ENCODE measurements at regions not wholly inside any gene's neighbourhood (a gene's known extent, or its start where the extent isn't known, plus 50 kb on each side); places are given as distances from the start of the nearest gene placed in this dataset.

- H3K27ac Mint-ChIP-seq: no peak overlapping the region
- no peak for DNase-seq (ENCODE audit: extremely low spot score, unreplicated experiment)
- H3K9me3 Mint-ChIP-seq: peaks cover 11% of the 10 kb centered on the region
- H3K27me3 Mint-ChIP-seq: no peaks in the 10 kb centered on the region
- no peaks in the 10 kb centered on the region for H3K4me1 Mint-ChIP-seq (ENCODE audit: unreplicated experiment)
- H3K36me3 Mint-ChIP-seq: no peaks in the 10 kb centered on the region
- no peak overlapping the region for H3K4me3 Mint-ChIP-seq
- no peak for TF ChIP-seq CTCF (conservative IDR thresholded peaks at IDR 0.05)
Observed at GRCh38 chr2:152971685-152972084, 253.3 kb downstream of the ARL6IP6 start.

GRCh38 chr2:152962446-152962845, 244.0 kb downstream of the ARL6IP6 start:
- no peaks in the 10 kb centered on the region for H3K9me3 Mint-ChIP-seq
- H3K27ac Mint-ChIP-seq: no peak overlapping the region
- TF ChIP-seq CTCF (conservative IDR thresholded peaks at IDR 0.05): no peak
- no peak for DNase-seq (ENCODE audit: extremely low spot score, unreplicated experiment)
- H3K4me3 Mint-ChIP-seq: no peak overlapping the region
- H3K36me3 Mint-ChIP-seq: no peaks in the 10 kb centered on the region
- H3K27me3 Mint-ChIP-seq: no peaks in the 10 kb centered on the region
- no peaks in the 10 kb centered on the region for H3K4me1 Mint-ChIP-seq (ENCODE audit: unreplicated experiment)

GRCh38 chr2:152961351-152961750, 242.9 kb downstream of the ARL6IP6 start:
- no peaks in the 10 kb centered on the region for H3K27me3 Mint-ChIP-seq
- no peaks in the 10 kb centered on the region for H3K36me3 Mint-ChIP-seq
- no peak overlapping the region for H3K27ac Mint-ChIP-seq
- no peaks in the 10 kb centered on the region for H3K9me3 Mint-ChIP-seq
- DNase-seq (ENCODE audit: extremely low spot score, unreplicated experiment): no peak
- H3K4me1 Mint-ChIP-seq (ENCODE audit: unreplicated experiment): no peaks in the 10 kb centered on the region
- H3K4me3 Mint-ChIP-seq: no peak overlapping the region
- TF ChIP-seq CTCF (conservative IDR thresholded peaks at IDR 0.05): no peak

- no peak for DNase-seq (ENCODE audit: extremely low spot score, unreplicated experiment)
- Mint-ChIP-seq H3K4me1 (ENCODE audit: unreplicated experiment) (no peaks in the 10 kb centered on the region), H3K27ac (no peak overlapping the region), H3K4me3 (no peak overlapping the region), H3K9me3 (peaks cover 3% of the 10 kb centered on the region), H3K36me3 (no peaks in the 10 kb centered on the region), H3K27me3 (no peaks in the 10 kb centered on the region)
- TF ChIP-seq CTCF (conservative IDR thresholded peaks at IDR 0.05): no peak
Observed at GRCh38 chr2:152950126-152950525, 231.7 kb downstream of the ARL6IP6 start.

GRCh38 chr2:152944099-152944498, 225.7 kb downstream of the ARL6IP6 start:
- no peaks in the 10 kb centered on the region for H3K4me1 Mint-ChIP-seq (ENCODE audit: unreplicated experiment)
- H3K27ac Mint-ChIP-seq: no peak overlapping the region
- no peak for TF ChIP-seq CTCF (conservative IDR thresholded peaks at IDR 0.05)
- no peaks in the 10 kb centered on the region for H3K9me3 Mint-ChIP-seq
- H3K4me3 Mint-ChIP-seq: no peak overlapping the region
- no peak for DNase-seq (ENCODE audit: extremely low spot score, unreplicated experiment)
- H3K36me3 Mint-ChIP-seq: no peaks in the 10 kb centered on the region
- H3K27me3 Mint-ChIP-seq: no peaks in the 10 kb centered on the region

- Mint-ChIP-seq H3K36me3 (no peaks in the 10 kb centered on the region), H3K4me1 (ENCODE audit: unreplicated experiment) (no peaks in the 10 kb centered on the region), H3K27ac (no peak overlapping the region)
Observed at GRCh38 chr2:152942940-152943440, 224.6 kb downstream of the ARL6IP6 start.

More at GRCh38 chr2:152942940-152943440, 224.6 kb downstream of the ARL6IP6 start:
- no peaks in the 10 kb centered on the region for H3K27me3 Mint-ChIP-seq
- TF ChIP-seq CTCF (conservative IDR thresholded peaks at IDR 0.05): no peak
- no peaks in the 10 kb centered on the region for H3K9me3 Mint-ChIP-seq
- no peak for DNase-seq (ENCODE audit: extremely low spot score, unreplicated experiment)
- no peak overlapping the region for H3K4me3 Mint-ChIP-seq

Data from type B pancreatic cell (in vitro differentiated cells).